ENCODE measurements at regions not wholly inside any gene's neighbourhood (a gene's known extent, or its start where the extent isn't known, plus 50 kb on each side); places are given as distances from the start of the nearest gene placed in this dataset.

GRCh38 chr14:82104013-82104412, 570.4 kb upstream of the SEL1L start:
- no peak for TF ChIP-seq FOXM1 (IDR thresholded peaks at IDR 0.05; ENCODE audit: borderline replicate concordance)
- no peak for TF ChIP-seq SP1 (IDR thresholded peaks at IDR 0.05)
- no peak for TF ChIP-seq TARDBP (IDR thresholded peaks at IDR 0.05)
- no peak for TF ChIP-seq NFRKB (IDR thresholded peaks at IDR 0.05)
- TF ChIP-seq LEF1 (IDR thresholded peaks at IDR 0.05; ENCODE audit: borderline replicate concordance), result no peak
- no peak for TF ChIP-seq ELF4 (IDR thresholded peaks at IDR 0.05)
- no peak for TF ChIP-seq SUZ12 (IDR thresholded peaks at IDR 0.05)
- no peak for TF ChIP-seq BHLHE40 (IDR thresholded peaks at IDR 0.05; ENCODE audit: borderline replicate concordance)
- TF ChIP-seq CTBP1 (IDR thresholded peaks at IDR 0.05; ENCODE audit: borderline replicate concordance), result no peak
- no peak for TF ChIP-seq ARNT (IDR thresholded peaks at IDR 0.05)
- no peak for TF ChIP-seq PKNOX1 (IDR thresholded peaks at IDR 0.05)
